SK-N-SH treated with all-trans-retinoic acid at 6 μM for 48 hours (cell line): ENCODE measurements at regions not wholly inside any gene's neighbourhood (a gene's known extent, or its start where the extent isn't known, plus 50 kb on each side); places are given as distances from the start of the nearest gene placed in this dataset.

Source experiments
- ATAC-seq: fragments of 200-7000 bp; cut with Tn5 transposase; 3 replicates; pipeline ENCODE4 v1.9.1; 2020; ENCODE audit warnings: mild to moderate bottlenecking, moderate library complexity
- ARNTL ChIP-seq: fragments of 450-650 bp; formaldehyde crosslinking; IDR thresholded peaks from 2 replicates; pipeline ENCODE4 v1.5.0; 2020; ENCODE audit warnings: low read depth, mild to moderate bottlenecking, moderate library complexity, borderline replicate concordance
- BACH2 ChIP-seq: fragments of 250-450 bp; sonication (Bioruptor Pico); IDR thresholded peaks from 2 replicates; pipeline ENCODE4 v1.9.0; 2021; ENCODE audit warnings: mild to moderate bottlenecking, borderline replicate concordance
- CSDC2 ChIP-seq: fragments of 250-450 bp; sonication (Bioruptor Pico); IDR thresholded peaks from 2 replicates; pipeline ENCODE4 v1.5.0; 2020; ENCODE audit warnings: mild to moderate bottlenecking, moderate library complexity
- CSRNP3 ChIP-seq: fragments of 250-450 bp; sonication (Bioruptor Pico); IDR thresholded peaks from 2 replicates; pipeline ENCODE4 v1.5.1; 2021; ENCODE audit warnings: mild to moderate bottlenecking, moderate library complexity
- ISL1 ChIP-seq: fragments of 250-450 bp; sonication (Bioruptor Pico); IDR thresholded peaks from 2 replicates; pipeline ENCODE4 v2.1.2; 2022; ENCODE audit warnings: mild to moderate bottlenecking, moderate library complexity
- OSR1 ChIP-seq: fragments of 250-450 bp; sonication (Bioruptor Pico); IDR thresholded peaks from 2 replicates; pipeline ENCODE4 v1.8.0; 2022; ENCODE audit warnings: moderate library complexity, mild to moderate bottlenecking, inconsistent platforms
- PPARA ChIP-seq: fragments of 250-450 bp; sonication (Bioruptor Pico); IDR thresholded peaks from 2 replicates; pipeline ENCODE4 v1.5.0; 2020; ENCODE audit warnings: mild to moderate bottlenecking, borderline replicate concordance
- RARB ChIP-seq: fragments of 250-450 bp; sonication (Bioruptor Pico); IDR thresholded peaks from 2 replicates; pipeline ENCODE4 v1.8.0; 2021; ENCODE audit warnings: mild to moderate bottlenecking, moderate library complexity
- SNAI2 ChIP-seq: fragments of 250-450 bp; sonication (Bioruptor Pico); IDR thresholded peaks from 2 replicates; pipeline ENCODE4 v1.5.0; 2020; ENCODE audit warnings: mild to moderate bottlenecking, moderate library complexity
- TOX ChIP-seq: fragments of 250-450 bp; sonication (Bioruptor Pico); IDR thresholded peaks from 2 replicates; pipeline ENCODE4 v1.8.0; 2021; ENCODE audit warnings: mild to moderate bottlenecking, moderate library complexity, borderline replicate concordance
- ZFP3 ChIP-seq: fragments of 250-450 bp; sonication (Bioruptor Pico); IDR thresholded peaks from 2 replicates; pipeline ENCODE4 v1.5.0; 2020; ENCODE audit warnings: mild to moderate bottlenecking, moderate library complexity
- ZFP30 ChIP-seq: fragments of 450-650 bp; formaldehyde crosslinking; IDR thresholded peaks from 2 replicates; pipeline ENCODE4 v1.5.0; 2022; ENCODE audit warnings: mild to moderate bottlenecking, moderate library complexity
- ZNF70 ChIP-seq: fragments of 450-650 bp; formaldehyde crosslinking; IDR thresholded peaks from 2 replicates; pipeline ENCODE4 v1.5.0; 2020; ENCODE audit warnings: mild to moderate bottlenecking, moderate library complexity
- TF ChIP-seq, protein P1 (sequence below): fragments of 250-450 bp; sonication (Bioruptor Pico); IDR thresholded peaks from 2 replicates; pipeline ENCODE4 v1.5.1; 2020; ENCODE audit warnings: low read depth, mild to moderate bottlenecking, moderate library complexity
- TF ChIP-seq, protein P2 (sequence below): fragments of 250-450 bp; sonication (Bioruptor Pico); IDR thresholded peaks from 2 replicates; pipeline ENCODE4 v1.8.0; 2021; ENCODE audit warnings: low read depth, mild to moderate bottlenecking, moderate library complexity, borderline replicate concordance
- TF ChIP-seq, protein P3 (sequence below): fragments of 250-450 bp; sonication (Bioruptor Pico); IDR thresholded peaks from 2 replicates; pipeline ENCODE4 v1.8.0; 2020; ENCODE audit warnings: mild to moderate bottlenecking, moderate library complexity, borderline replicate concordance
- TF ChIP-seq, protein P4 (sequence below): fragments of 250-450 bp; sonication (Bioruptor Pico); IDR thresholded peaks from 2 replicates; pipeline ENCODE4 v1.5.0; 2020; ENCODE audit warnings: mild to moderate bottlenecking, moderate library complexity

GRCh38 chr3:194050782-194051320 is 85.1 kb upstream of the HES1 start:
- ATAC-seq = no peak
- TF ChIP-seq BACH2 (no peak), CSDC2 (CRISPR knock-in tag) (no peak), ZNF70 (no peak), ZFP30 (CRISPR knock-in tag) (no peak), CSRNP3 (CRISPR knock-in tag) (no peak)
- TF ChIP-seq, all 23 proteins: peak for 0

GRCh38 chr3:194051366-194052149 is 84.4 kb upstream of the HES1 start:
- no peak for ATAC-seq
- TF ChIP-seq ZFP30 (CRISPR knock-in tag) (no peak), ZFP3 (no peak), PPARA (CRISPR knock-in tag) (no peak), ISL1 (CRISPR knock-in tag) (no peak), ARNTL (CRISPR knock-in tag) (no peak)
- TF ChIP-seq, all 23 proteins: peak for 0

DNA sequence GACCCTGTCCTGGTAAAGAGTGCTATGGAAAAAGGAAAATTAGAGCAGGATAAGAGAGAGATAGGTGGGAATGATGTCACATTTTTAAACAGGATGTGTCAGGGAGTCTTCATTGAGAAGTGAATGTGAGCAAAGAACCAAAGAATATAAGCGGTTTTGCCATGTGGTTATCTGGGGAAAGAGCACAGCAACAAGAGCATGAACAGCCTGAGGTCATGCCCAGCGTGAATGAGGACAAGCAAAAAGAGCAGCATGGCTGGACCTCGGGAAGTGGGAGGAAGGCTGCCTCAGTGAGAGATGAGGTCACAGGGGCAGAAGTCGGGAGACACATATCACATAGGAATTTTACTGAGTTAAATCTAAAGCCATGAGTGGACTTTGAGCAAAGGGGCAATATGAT is 82.8 kb upstream of the HES1 start:
- ATAC-seq = no peak
- TF ChIP-seq RARB = no peak
- no peak for TF ChIP-seq ISL1 (CRISPR knock-in tag)
- TF ChIP-seq, protein P1, sequence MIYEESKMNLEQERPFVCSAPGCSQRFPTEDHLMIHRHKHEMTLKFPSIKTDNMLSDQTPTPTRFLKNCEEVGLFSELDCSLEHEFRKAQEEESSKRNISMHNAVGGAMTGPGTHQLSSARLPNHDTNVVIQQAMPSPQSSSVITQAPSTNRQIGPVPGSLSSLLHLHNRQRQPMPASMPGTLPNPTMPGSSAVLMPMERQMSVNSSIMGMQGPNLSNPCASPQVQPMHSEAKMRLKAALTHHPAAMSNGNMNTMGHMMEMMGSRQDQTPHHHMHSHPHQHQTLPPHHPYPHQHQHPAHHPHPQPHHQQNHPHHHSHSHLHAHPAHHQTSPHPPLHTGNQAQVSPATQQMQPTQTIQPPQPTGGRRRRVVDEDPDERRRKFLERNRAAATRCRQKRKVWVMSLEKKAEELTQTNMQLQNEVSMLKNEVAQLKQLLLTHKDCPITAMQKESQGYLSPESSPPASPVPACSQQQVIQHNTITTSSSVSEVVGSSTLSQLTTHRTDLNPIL (CRISPR knock-in tag) = no peak
- no peak for TF ChIP-seq SNAI2
- TF ChIP-seq, protein P2, sequence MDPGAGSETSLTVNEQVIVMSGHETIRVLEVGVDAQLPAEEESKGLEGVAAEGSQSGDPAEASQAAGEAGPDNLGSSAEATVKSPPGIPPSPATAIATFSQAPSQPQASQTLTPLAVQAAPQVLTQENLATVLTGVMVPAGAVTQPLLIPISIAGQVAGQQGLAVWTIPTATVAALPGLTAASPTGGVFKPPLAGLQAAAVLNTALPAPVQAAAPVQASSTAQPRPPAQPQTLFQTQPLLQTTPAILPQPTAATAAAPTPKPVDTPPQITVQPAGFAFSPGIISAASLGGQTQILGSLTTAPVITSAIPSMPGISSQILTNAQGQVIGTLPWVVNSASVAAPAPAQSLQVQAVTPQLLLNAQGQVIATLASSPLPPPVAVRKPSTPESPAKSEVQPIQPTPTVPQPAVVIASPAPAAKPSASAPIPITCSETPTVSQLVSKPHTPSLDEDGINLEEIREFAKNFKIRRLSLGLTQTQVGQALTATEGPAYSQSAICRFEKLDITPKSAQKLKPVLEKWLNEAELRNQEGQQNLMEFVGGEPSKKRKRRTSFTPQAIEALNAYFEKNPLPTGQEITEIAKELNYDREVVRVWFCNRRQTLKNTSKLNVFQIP (CRISPR knock-in tag) = no peak
- no peak for TF ChIP-seq ZFP30 (CRISPR knock-in tag)
- no peak for TF ChIP-seq CSRNP3 (CRISPR knock-in tag)
- no peak for TF ChIP-seq OSR1
- TF ChIP-seq PPARA (CRISPR knock-in tag) = no peak
- TF ChIP-seq TOX (CRISPR knock-in tag) = no peak
- TF ChIP-seq, protein P3, sequence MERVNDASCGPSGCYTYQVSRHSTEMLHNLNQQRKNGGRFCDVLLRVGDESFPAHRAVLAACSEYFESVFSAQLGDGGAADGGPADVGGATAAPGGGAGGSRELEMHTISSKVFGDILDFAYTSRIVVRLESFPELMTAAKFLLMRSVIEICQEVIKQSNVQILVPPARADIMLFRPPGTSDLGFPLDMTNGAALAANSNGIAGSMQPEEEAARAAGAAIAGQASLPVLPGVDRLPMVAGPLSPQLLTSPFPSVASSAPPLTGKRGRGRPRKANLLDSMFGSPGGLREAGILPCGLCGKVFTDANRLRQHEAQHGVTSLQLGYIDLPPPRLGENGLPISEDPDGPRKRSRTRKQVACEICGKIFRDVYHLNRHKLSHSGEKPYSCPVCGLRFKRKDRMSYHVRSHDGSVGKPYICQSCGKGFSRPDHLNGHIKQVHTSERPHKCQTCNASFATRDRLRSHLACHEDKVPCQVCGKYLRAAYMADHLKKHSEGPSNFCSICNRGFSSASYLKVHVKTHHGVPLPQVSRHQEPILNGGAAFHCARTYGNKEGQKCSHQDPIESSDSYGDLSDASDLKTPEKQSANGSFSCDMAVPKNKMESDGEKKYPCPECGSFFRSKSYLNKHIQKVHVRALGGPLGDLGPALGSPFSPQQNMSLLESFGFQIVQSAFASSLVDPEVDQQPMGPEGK (CRISPR knock-in tag) = no peak
- TF ChIP-seq, protein P4, sequence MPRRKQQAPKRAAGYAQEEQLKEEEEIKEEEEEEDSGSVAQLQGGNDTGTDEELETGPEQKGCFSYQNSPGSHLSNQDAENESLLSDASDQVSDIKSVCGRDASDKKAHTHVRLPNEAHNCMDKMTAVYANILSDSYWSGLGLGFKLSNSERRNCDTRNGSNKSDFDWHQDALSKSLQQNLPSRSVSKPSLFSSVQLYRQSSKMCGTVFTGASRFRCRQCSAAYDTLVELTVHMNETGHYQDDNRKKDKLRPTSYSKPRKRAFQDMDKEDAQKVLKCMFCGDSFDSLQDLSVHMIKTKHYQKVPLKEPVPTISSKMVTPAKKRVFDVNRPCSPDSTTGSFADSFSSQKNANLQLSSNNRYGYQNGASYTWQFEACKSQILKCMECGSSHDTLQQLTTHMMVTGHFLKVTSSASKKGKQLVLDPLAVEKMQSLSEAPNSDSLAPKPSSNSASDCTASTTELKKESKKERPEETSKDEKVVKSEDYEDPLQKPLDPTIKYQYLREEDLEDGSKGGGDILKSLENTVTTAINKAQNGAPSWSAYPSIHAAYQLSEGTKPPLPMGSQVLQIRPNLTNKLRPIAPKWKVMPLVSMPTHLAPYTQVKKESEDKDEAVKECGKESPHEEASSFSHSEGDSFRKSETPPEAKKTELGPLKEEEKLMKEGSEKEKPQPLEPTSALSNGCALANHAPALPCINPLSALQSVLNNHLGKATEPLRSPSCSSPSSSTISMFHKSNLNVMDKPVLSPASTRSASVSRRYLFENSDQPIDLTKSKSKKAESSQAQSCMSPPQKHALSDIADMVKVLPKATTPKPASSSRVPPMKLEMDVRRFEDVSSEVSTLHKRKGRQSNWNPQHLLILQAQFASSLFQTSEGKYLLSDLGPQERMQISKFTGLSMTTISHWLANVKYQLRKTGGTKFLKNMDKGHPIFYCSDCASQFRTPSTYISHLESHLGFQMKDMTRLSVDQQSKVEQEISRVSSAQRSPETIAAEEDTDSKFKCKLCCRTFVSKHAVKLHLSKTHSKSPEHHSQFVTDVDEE (CRISPR knock-in tag) = no peak
